Osteocyte (in vitro differentiated cells): ENCODE measurements at regions not wholly inside any gene's neighbourhood (a gene's known extent, or its start where the extent isn't known, plus 50 kb on each side); places are given as distances from the start of the nearest gene placed in this dataset.

Experiments used
- DNase-seq: peaks from one replicate; pipeline ENCODE4 v3.0.0; 2021; ENCODE audit warnings: mixed read lengths; ENCODE audit not compliant: unreplicated experiment; ENCODE audit errors: extremely low spot score
- H3K27ac Mint-ChIP-seq: one replicate; pipeline ENCODE4 v1.8.0; 2021; ENCODE audit warnings: mild to moderate bottlenecking, mixed read lengths; ENCODE audit not compliant: unreplicated experiment
- H3K27me3 Mint-ChIP-seq: one replicate; pipeline ENCODE4 v1.8.0; 2021; ENCODE audit warnings: mixed read lengths; ENCODE audit not compliant: unreplicated experiment
- H3K36me3 Mint-ChIP-seq: one replicate; pipeline ENCODE4 v1.8.0; 2021; ENCODE audit warnings: mixed read lengths; ENCODE audit not compliant: unreplicated experiment
- H3K4me1 Mint-ChIP-seq: one replicate; pipeline ENCODE4 v1.8.0; 2021; ENCODE audit warnings: mixed read lengths; ENCODE audit not compliant: unreplicated experiment
- H3K4me3 Mint-ChIP-seq: one replicate; pipeline ENCODE4 v1.8.0; 2021; ENCODE audit warnings: mild to moderate bottlenecking, moderate library complexity, mixed read lengths; ENCODE audit not compliant: unreplicated experiment
- H3K9me3 Mint-ChIP-seq: one replicate; pipeline ENCODE4 v1.8.0; 2021; ENCODE audit warnings: mixed read lengths; ENCODE audit not compliant: unreplicated experiment
- CTCF ChIP-seq: fragments of 200-600 bp; sonication (generic); IDR thresholded peaks from 2 replicates; pipeline ENCODE4 v1.5.0; 2021; ENCODE audit warnings: antibody characterized with exemption, mild to moderate bottlenecking, moderate library complexity

GRCh38 chr10:90138844-90139243 lies 437.5 kb downstream of the KIF20B start:
- Mint-ChIP-seq H3K4me1 (no peaks in the 10 kb centered on the region), H3K27ac (no peak overlapping the region), H3K27me3 (peaks cover 10% of the 10 kb centered on the region), H3K4me3 (no peak overlapping the region), H3K9me3 (peaks cover 37% of the 10 kb centered on the region), H3K36me3 (peaks cover 2% of the 10 kb centered on the region)
- DNase-seq: no peak
- peak; percentile 11 for TF ChIP-seq CTCF

- Mint-ChIP-seq H3K27ac (no peak overlapping the region), H3K4me3 (no peak overlapping the region), H3K27me3 (peaks cover 13% of the 10 kb centered on the region), H3K4me1 (no peaks in the 10 kb centered on the region), H3K9me3 (peaks cover 17% of the 10 kb centered on the region), H3K36me3 (no peaks in the 10 kb centered on the region)
- no peak for DNase-seq
- TF ChIP-seq CTCF: no peak
Measured at GRCh38 chr10:90141791-90142190, 440.4 kb downstream of the KIF20B start.

- Mint-ChIP-seq H3K4me3 (no peak overlapping the region), H3K27me3 (peaks cover 17% of the 10 kb centered on the region), H3K27ac (no peak overlapping the region), H3K4me1 (no peaks in the 10 kb centered on the region), H3K9me3 (peaks cover 6% of the 10 kb centered on the region), H3K36me3 (no peaks in the 10 kb centered on the region)
- no peak for TF ChIP-seq CTCF
- DNase-seq: no peak
Measured at GRCh38 chr10:90143937-90144336, 442.5 kb downstream of the KIF20B start.

GRCh38 chr10:90148116-90148855 lies 446.9 kb downstream of the KIF20B start:
- no peaks in the 10 kb centered on the region for H3K9me3 Mint-ChIP-seq
- peak; percentile 69 for TF ChIP-seq CTCF
- no peaks in the 10 kb centered on the region for H3K36me3 Mint-ChIP-seq
- H3K27me3 Mint-ChIP-seq: peaks cover 20% of the 10 kb centered on the region
- H3K4me3 Mint-ChIP-seq: no peak overlapping the region
- DNase-seq: no peak
- H3K4me1 Mint-ChIP-seq: no peaks in the 10 kb centered on the region
- H3K27ac Mint-ChIP-seq: no peak overlapping the region

- H3K4me3 Mint-ChIP-seq: no peak overlapping the region
- no peaks in the 10 kb centered on the region for H3K36me3 Mint-ChIP-seq
- no peaks in the 10 kb centered on the region for H3K9me3 Mint-ChIP-seq
- H3K27ac Mint-ChIP-seq: no peak overlapping the region
- H3K27me3 Mint-ChIP-seq: peaks cover 15% of the 10 kb centered on the region
- no peaks in the 10 kb centered on the region for H3K4me1 Mint-ChIP-seq
- no peak for TF ChIP-seq CTCF
- DNase-seq: no peak
Measured at GRCh38 chr10:90149563-90149962, 448.2 kb downstream of the KIF20B start.
